Activated CD4-positive, alpha-beta T cell treated with anti-CD3 and anti-CD28 coated beads, Interleukin-2, amount 50 U/mL, for 24 hours (primary cell): ENCODE measurements at regions not wholly inside any gene's neighbourhood (a gene's known extent, or its start where the extent isn't known, plus 50 kb on each side); places are given as distances from the start of the nearest gene placed in this dataset.
"Not testable (repeated sequence)": the region's sequence is repeated elsewhere in the genome, so short reads cannot be mapped to it uniquely, and the experiment has no call there.

Experiments
- DNase-seq, 2 donors: peaks; one replicate each; pipeline ENCODE4 v3.0.0-alpha.2; 2020; ENCODE audit warnings: low read depth in 1 of 2, low spot score in 1 of 2

GRCh38 chr1:145553795-145554194 is 54.0 kb upstream of the GPR89A start:
- DNase-seq, result not testable (repeated sequence)

- DNase-seq, result no peak
These were observed 62.7 kb upstream of the GPR89A start for GRCh38 chr1:145545055-145545454.

GRCh38 chr1:145541685-145542084 is 66.1 kb upstream of the GPR89A start:
- DNase-seq, result not testable (repeated sequence)

GRCh38 chr1:145541246-145541645 is 66.5 kb upstream of the GPR89A start:
- DNase-seq, result not testable (repeated sequence)

GRCh38 chr1:145538118-145538882 is 69.5 kb upstream of the GPR89A start:
- not testable (repeated sequence) for DNase-seq

- not testable (repeated sequence) for DNase-seq
These were observed 70.8 kb upstream of the GPR89A start for GRCh38 chr1:145537003-145537402.

GRCh38 chr1:145535461-145535860 is 72.3 kb upstream of the GPR89A start:
- not testable (repeated sequence) for DNase-seq

GRCh38 chr1:145528068-145528564 is 79.7 kb upstream of the GPR89A start:
- not testable (repeated sequence) for DNase-seq

- not testable (repeated sequence) for DNase-seq
These were observed 87.6 kb upstream of the GPR89A start for GRCh38 chr1:145520159-145520558.

- DNase-seq, result not testable (repeated sequence)
These were observed 88.5 kb upstream of the GPR89A start for GRCh38 chr1:145519302-145519701.

GRCh38 chr1:145513017-145513416 is 87.6 kb upstream of the NBPF20 start:
- not testable (repeated sequence) for DNase-seq

- DNase-seq, result not testable (repeated sequence)
These were observed 82.7 kb upstream of the NBPF20 start for GRCh38 chr1:145508053-145508452.

- not testable (repeated sequence) for DNase-seq
These were observed 80.6 kb upstream of the NBPF20 start for GRCh38 chr1:145505663-145506647.

GRCh38 chr1:145504834-145505413 is 79.5 kb upstream of the NBPF20 start:
- not testable (repeated sequence) for DNase-seq

GRCh38 chr1:145504310-145504709 is 78.9 kb upstream of the NBPF20 start:
- not testable (repeated sequence) for DNase-seq

- not testable (repeated sequence) for DNase-seq
These were observed 74.8 kb upstream of the NBPF20 start for GRCh38 chr1:145500251-145500650.

GRCh38 chr1:145495077-145495871 is 69.9 kb upstream of the NBPF20 start:
- not testable (repeated sequence) for DNase-seq

- DNase-seq, result not testable (repeated sequence)
These were observed 63.0 kb upstream of the NBPF20 start for GRCh38 chr1:145488193-145488933.

- DNase-seq, result not testable (repeated sequence)
These were observed 61.8 kb upstream of the NBPF20 start for GRCh38 chr1:145487156-145487555.

- not testable (repeated sequence) for DNase-seq
These were observed 58.9 kb upstream of the NBPF20 start for GRCh38 chr1:145484257-145484656.
